Prostate gland (tissue), 2 donors: ENCODE measurements at regions not wholly inside any gene's neighbourhood (a gene's known extent, or its start where the extent isn't known, plus 50 kb on each side); places are given as distances from the start of the nearest gene placed in this dataset.

ENCODE experiments used
- DNase-seq: peaks from one replicate; pipeline ENCODE4 v3.0.0-alpha.2; 2019; ENCODE audit warnings: low spot score
- H3K27ac ChIP-seq, 2 donors: fragments of 200-600 bp; sonication (generic); 2 replicates each; pipeline ENCODE4 v1.5.1; 2017 to 2019
- H3K27me3 ChIP-seq: fragments of 200-600 bp; sonication (generic); replicated peaks from 2 replicates; pipeline ENCODE4 v1.5.1; 2019; ENCODE audit not compliant: insufficient read depth
- H3K36me3 ChIP-seq, 2 donors: fragments of 200-600 bp; sonication (generic); 1 replicate in 1 of 2; 2 replicates in 1 of 2; pipeline versions ENCODE4 v1.5.1 to v1.8.1; 2017 to 2019
- H3K4me1 ChIP-seq: fragments of 200-600 bp; sonication (generic); replicated peaks from 2 replicates; pipeline ENCODE4 v1.5.1; 2019
- H3K4me3 ChIP-seq, 2 donors: fragments of 200-600 bp; sonication (generic); 2 replicates each; pipeline ENCODE4 v1.5.1; 2017 to 2019
- H3K9me3 ChIP-seq: fragments of 200-600 bp; sonication (generic); 2 replicates; pipeline ENCODE4 v1.5.1; 2017
- POLR2A ChIP-seq: fragments of 450-650 bp; IDR thresholded peaks from one replicate; pipeline ENCODE4 v1.6.1; 2016; ENCODE audit warnings: antibody characterized with exemption, mild to moderate bottlenecking
- POLR2AphosphoS5 ChIP-seq: sonication (generic); formaldehyde crosslinking; IDR thresholded peaks from one replicate; pipeline ENCODE4 v1.6.1; 2017; ENCODE audit warnings: antibody characterized with exemption
- WGBS: methylation state at CpG from one replicate; pipeline ENCODE4 v1.1.5; 2018; 5-methylcytosine and 5-hydroxymethylcytosine counted together
- intact Hi-C: fragments of 100-400 bp; cut with DNase I; formaldehyde crosslinking; loops from one replicate; pipeline ENCODE4 v1.14.2; 2022
- TF ChIP-seq, protein P1 (sequence below), 4 experiments: fragments of 200-600 bp in 2 of 4; fragments of 450-650 bp in 2 of 4; sonication (generic) in 2 of 4; IDR thresholded peaks; 1 replicate in 3 of 4; 2 replicates in 1 of 4; pipeline ENCODE4 v1.5.1; 2016 to 2019; ENCODE audit warnings: antibody characterized with exemption in 4 of 4, mild to moderate bottlenecking in 2 of 4, moderate library complexity in 2 of 4

DNA sequence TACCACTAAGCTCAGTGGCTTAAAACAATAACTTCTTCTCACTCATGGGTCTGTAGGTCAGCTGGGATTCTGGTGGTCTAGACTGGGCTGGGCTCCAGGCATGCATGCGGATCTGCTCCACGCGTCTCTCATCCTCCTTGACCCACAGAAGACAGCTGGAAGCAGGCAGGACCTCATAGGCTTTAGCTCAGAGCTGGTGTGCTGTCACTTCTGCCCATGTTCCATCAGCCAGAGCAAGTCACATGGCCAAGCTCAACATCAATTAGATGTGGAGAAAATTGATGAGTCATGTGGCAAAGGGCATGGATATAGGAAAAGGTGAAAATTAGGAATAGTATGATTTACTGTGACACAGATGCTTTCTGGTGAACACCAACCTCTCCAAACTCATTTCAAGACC, 57.4 kb upstream of the PSMF1 start:
- H3K9me3 ChIP-seq = no peaks in the 10 kb centered on the region
- no peak overlapping the region for H3K4me3 ChIP-seq
- DNase-seq = no peak
- no peaks in the 10 kb centered on the region for H3K27me3 ChIP-seq
- no peak overlapping the region for H3K27ac ChIP-seq
- WGBS = 91% methylated on average over 3 of the region's 3 CpGs
- no peaks in the 10 kb centered on the region for H3K4me1 ChIP-seq
- no peak for TF ChIP-seq POLR2AphosphoS5
- TF ChIP-seq, protein P1, sequence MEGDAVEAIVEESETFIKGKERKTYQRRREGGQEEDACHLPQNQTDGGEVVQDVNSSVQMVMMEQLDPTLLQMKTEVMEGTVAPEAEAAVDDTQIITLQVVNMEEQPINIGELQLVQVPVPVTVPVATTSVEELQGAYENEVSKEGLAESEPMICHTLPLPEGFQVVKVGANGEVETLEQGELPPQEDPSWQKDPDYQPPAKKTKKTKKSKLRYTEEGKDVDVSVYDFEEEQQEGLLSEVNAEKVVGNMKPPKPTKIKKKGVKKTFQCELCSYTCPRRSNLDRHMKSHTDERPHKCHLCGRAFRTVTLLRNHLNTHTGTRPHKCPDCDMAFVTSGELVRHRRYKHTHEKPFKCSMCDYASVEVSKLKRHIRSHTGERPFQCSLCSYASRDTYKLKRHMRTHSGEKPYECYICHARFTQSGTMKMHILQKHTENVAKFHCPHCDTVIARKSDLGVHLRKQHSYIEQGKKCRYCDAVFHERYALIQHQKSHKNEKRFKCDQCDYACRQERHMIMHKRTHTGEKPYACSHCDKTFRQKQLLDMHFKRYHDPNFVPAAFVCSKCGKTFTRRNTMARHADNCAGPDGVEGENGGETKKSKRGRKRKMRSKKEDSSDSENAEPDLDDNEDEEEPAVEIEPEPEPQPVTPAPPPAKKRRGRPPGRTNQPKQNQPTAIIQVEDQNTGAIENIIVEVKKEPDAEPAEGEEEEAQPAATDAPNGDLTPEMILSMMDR (IDR thresholded peaks at IDR 0.05) = no peak
- TF ChIP-seq POLR2A = no peak
- intact Hi-C loops = no loop called here
- H3K36me3 ChIP-seq = no peaks in the 10 kb centered on the region

DNA sequence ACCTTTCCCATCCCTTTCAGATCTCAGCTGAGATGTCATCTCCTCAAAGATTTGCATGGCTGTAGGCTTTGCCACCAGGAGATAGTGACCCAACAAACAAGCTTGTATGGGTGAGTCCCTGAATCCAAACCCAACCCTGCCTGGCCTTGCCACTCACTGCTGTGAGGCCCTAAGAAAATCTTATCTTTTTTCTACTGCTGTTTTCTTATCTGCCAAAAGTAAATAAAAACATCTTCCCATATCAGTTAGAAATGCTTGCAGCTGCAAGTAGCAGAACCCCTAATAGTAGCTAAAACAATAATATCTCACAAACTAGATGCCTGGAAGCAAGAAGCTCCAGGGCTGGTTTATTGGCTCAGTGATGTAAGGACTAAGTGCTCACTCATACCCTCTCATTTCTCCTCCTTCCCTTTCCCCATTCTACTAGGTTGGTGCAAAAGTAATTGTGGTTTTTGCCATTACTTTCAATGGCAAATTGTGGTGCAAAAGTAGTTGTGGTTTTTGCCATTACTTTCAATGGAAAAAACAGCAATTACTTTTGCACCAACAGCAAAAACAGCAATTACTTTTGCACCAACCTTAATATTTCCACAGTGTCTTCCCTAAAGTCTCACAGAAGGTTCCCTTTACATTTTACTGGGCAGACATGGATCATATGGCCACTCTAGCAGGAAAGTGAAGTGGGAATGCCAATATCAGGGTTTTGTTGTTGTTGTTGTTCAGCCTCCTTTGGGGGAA, 56.7 kb upstream of the PSMF1 start:
- Histone ChIP-seq H3K27ac (no peak overlapping the region), H3K4me1 (no peaks in the 10 kb centered on the region), H3K36me3 (no peaks in the 10 kb centered on the region), H3K9me3 (no peaks in the 10 kb centered on the region), H3K4me3 (no peak overlapping the region), H3K27me3 (no peaks in the 10 kb centered on the region)
- DNase-seq = no peak
- no peak for TF ChIP-seq POLR2AphosphoS5
- TF ChIP-seq, protein P1 (IDR thresholded peaks at IDR 0.05) = no peak
- no peak for TF ChIP-seq POLR2A
- intact Hi-C loops = no loop called here

DNA sequence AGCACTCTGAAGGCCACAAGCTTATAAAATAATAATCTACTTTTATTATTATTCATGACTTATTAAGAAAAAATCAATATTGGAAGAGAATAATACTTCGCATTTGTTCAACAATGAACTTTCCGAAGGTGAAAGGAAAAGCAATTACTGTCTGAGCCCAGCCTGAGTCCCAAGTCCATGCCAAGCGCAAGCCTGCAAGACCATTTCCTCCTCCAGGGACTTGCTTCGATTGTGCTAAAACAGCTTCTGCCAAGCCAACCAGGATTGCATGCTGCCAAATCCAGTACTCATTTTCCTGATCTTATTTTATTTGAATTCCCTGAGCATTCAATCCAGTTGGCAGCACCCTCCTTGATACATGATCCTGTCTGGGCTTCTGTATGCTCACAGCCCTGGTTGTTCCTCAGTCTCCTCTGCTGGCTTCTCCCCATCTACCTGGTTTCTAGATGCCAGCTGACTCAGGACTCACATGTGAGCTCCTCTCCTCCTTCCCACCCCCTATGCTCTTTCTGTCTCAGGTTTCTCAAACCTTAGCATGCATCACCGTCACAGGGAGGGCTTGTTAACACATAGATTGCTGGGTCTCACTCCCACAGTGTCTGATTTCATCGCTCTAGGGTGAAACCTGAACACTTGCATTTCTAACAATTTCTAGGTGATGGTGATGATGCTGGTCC, 55.9 kb upstream of the PSMF1 start:
- Histone ChIP-seq H3K4me1 (no peaks in the 10 kb centered on the region), H3K36me3 (no peaks in the 10 kb centered on the region), H3K9me3 (no peaks in the 10 kb centered on the region), H3K27me3 (no peaks in the 10 kb centered on the region), H3K27ac (no peak overlapping the region), H3K4me3 (no peak overlapping the region)
- 43% methylated on average over 6 of the region's 6 CpGs for WGBS
- intact Hi-C loops = no loop called here
- TF ChIP-seq POLR2A (no peak), POLR2AphosphoS5 (peak; percentile 4)
- TF ChIP-seq, protein P1 (IDR thresholded peaks at IDR 0.05) = no peak
- peak; percentile 15 for DNase-seq
